WTC11 (cell line): ENCODE measurements at regions not wholly inside any gene's neighbourhood (a gene's known extent, or its start where the extent isn't known, plus 50 kb on each side); places are given as distances from the start of the nearest gene placed in this dataset.

Experiments
- ATAC-seq: fragments of 200-7000 bp; cut with Tn5 transposase; 2 replicates; pipeline ENCODE4 v1.10.0; 2021; ENCODE audit warnings: mild to moderate bottlenecking, moderate library complexity
- CTCF ChIA-PET: fragments of 300-600 bp; sonication (Branson Sonifier 250); formaldehyde crosslinking; loops from one replicate; lab custom pipeline; 2021; ENCODE audit warnings: antibody characterized with exemption; lab: Charles Lee
- POLR2A ChIA-PET: fragments of 350-600 bp; sonication (Branson Sonifier 250); formaldehyde crosslinking; loops from one replicate; lab custom pipeline; 2021; ENCODE audit warnings: antibody characterized with exemption; lab: Charles Lee
- DNase-seq: peaks from one replicate; pipeline ENCODE4 v3.0.0; 2021; ENCODE audit warnings: low spot score
- H3K27ac Mint-ChIP-seq: 2 replicates; pipeline ENCODE4 v1.8.0; 2021; ENCODE audit warnings: mixed read lengths
- H3K27me3 Mint-ChIP-seq: 2 replicates; pipeline ENCODE4 v1.8.0; 2021; ENCODE audit warnings: low read depth, mild to moderate bottlenecking, moderate library complexity, mixed read lengths
- H3K36me3 Mint-ChIP-seq: 2 replicates; pipeline ENCODE4 v1.8.0; 2021; ENCODE audit warnings: mixed read lengths
- H3K4me1 Mint-ChIP-seq: 2 replicates; pipeline ENCODE4 v1.8.0; 2022; ENCODE audit warnings: mixed read lengths
- H3K4me3 Mint-ChIP-seq: 2 replicates; pipeline ENCODE4 v1.8.0; 2021; ENCODE audit warnings: mild to moderate bottlenecking, moderate library complexity, mixed read lengths
- H3K9me3 Mint-ChIP-seq: 2 replicates; pipeline ENCODE4 v1.8.0; 2021; ENCODE audit warnings: mixed read lengths
- AFF4 ChIP-seq: sonication (generic); formaldehyde crosslinking; IDR thresholded peaks from 2 replicates; pipeline ENCODE4 v1.8.1; 2023; ENCODE audit warnings: mild to moderate bottlenecking, missing genetic modification reagents, borderline replicate concordance
- ATF6 ChIP-seq: sonication (generic); formaldehyde crosslinking; IDR thresholded peaks from 2 replicates; pipeline ENCODE4 v1.8.1; 2023; ENCODE audit warnings: mild to moderate bottlenecking, missing genetic modification reagents
- CREB1 ChIP-seq: sonication (generic); formaldehyde crosslinking; IDR thresholded peaks from 2 replicates; pipeline ENCODE4 v1.8.0; 2023; ENCODE audit warnings: mild to moderate bottlenecking, missing genetic modification reagents
- ELF4 ChIP-seq: sonication (generic); formaldehyde crosslinking; IDR thresholded peaks from 2 replicates; pipeline ENCODE4 v1.8.1; 2022; ENCODE audit warnings: low read depth, mild to moderate bottlenecking, moderate library complexity, missing genetic modification reagents
- ETV6 ChIP-seq: sonication (generic); formaldehyde crosslinking; IDR thresholded peaks from 2 replicates; pipeline ENCODE4 v1.8.1; 2022; ENCODE audit warnings: mild to moderate bottlenecking, missing genetic modification reagents
- FOXJ3 ChIP-seq: sonication (generic); formaldehyde crosslinking; IDR thresholded peaks from 2 replicates; pipeline ENCODE4 v1.9.0; 2021; ENCODE audit warnings: missing genetic modification reagents, mild to moderate bottlenecking, borderline replicate concordance
- FOXP1 ChIP-seq: sonication (generic); formaldehyde crosslinking; IDR thresholded peaks from 2 replicates; pipeline ENCODE4 v1.8.0; 2022; ENCODE audit warnings: missing genetic modification reagents, mild to moderate bottlenecking, moderate library complexity, borderline replicate concordance
- FOXP4 ChIP-seq: sonication (generic); formaldehyde crosslinking; IDR thresholded peaks from 2 replicates; pipeline ENCODE4 v1.8.0; 2022; ENCODE audit warnings: mild to moderate bottlenecking, missing genetic modification reagents
- GTF2I ChIP-seq: fragments of 250-450 bp; sonication (Bioruptor Pico); conservative IDR thresholded peaks from 2 replicates; pipeline ENCODE4 v1.4.0; 2021; ENCODE audit warnings: mild to moderate bottlenecking
- IRF1 ChIP-seq: sonication (generic); formaldehyde crosslinking; IDR thresholded peaks from 2 replicates; pipeline ENCODE4 v1.8.0; 2023; ENCODE audit warnings: missing genetic modification reagents
- IRF2 ChIP-seq: sonication (generic); formaldehyde crosslinking; IDR thresholded peaks from 2 replicates; pipeline ENCODE4 v1.8.0; 2022; ENCODE audit warnings: low read depth, missing genetic modification reagents, borderline replicate concordance
- MXD4 ChIP-seq: fragments of 250-450 bp; sonication (Bioruptor Pico); IDR thresholded peaks from 2 replicates; pipeline ENCODE4 v1.8.0; 2021; ENCODE audit warnings: mild to moderate bottlenecking, moderate library complexity, borderline replicate concordance
- NFATC4 ChIP-seq: fragments of 250-450 bp; sonication (Bioruptor Pico); IDR thresholded peaks from 2 replicates; pipeline ENCODE4 v1.9.0; 2021; ENCODE audit warnings: mild to moderate bottlenecking
- RELA ChIP-seq: sonication (generic); formaldehyde crosslinking; IDR thresholded peaks from 2 replicates; pipeline ENCODE4 v1.8.1; 2022; ENCODE audit warnings: missing genetic modification reagents, mild to moderate bottlenecking, borderline replicate concordance
- SP1 ChIP-seq: sonication (generic); formaldehyde crosslinking; conservative IDR thresholded peaks from 2 replicates; pipeline ENCODE4 v1.8.1; 2022; ENCODE audit warnings: missing genetic modification reagents
- TEAD1 ChIP-seq: sonication (generic); formaldehyde crosslinking; IDR thresholded peaks from 2 replicates; pipeline ENCODE4 v1.8.0; 2022; ENCODE audit warnings: mild to moderate bottlenecking, missing genetic modification reagents
- TP53 ChIP-seq: sonication (generic); formaldehyde crosslinking; IDR thresholded peaks from 2 replicates; pipeline ENCODE4 v1.8.1; 2023; ENCODE audit warnings: mild to moderate bottlenecking, missing genetic modification reagents
- ZNF425 ChIP-seq: fragments of 250-450 bp; sonication (Bioruptor Pico); conservative IDR thresholded peaks from 2 replicates; pipeline ENCODE4 v1.9.0; 2021; ENCODE audit warnings: mild to moderate bottlenecking
- TF ChIP-seq, protein P1 (sequence below): sonication (generic); formaldehyde crosslinking; conservative IDR thresholded peaks from 2 replicates; pipeline ENCODE4 v1.8.1; 2023; ENCODE audit warnings: mild to moderate bottlenecking, low read depth, missing genetic modification reagents, moderate library complexity
- TF ChIP-seq, protein P2 (sequence below): sonication (generic); formaldehyde crosslinking; IDR thresholded peaks from 2 replicates; pipeline ENCODE4 v1.8.1; 2022; ENCODE audit warnings: low read depth, mild to moderate bottlenecking, moderate library complexity, missing genetic modification reagents, borderline replicate concordance

DNA sequence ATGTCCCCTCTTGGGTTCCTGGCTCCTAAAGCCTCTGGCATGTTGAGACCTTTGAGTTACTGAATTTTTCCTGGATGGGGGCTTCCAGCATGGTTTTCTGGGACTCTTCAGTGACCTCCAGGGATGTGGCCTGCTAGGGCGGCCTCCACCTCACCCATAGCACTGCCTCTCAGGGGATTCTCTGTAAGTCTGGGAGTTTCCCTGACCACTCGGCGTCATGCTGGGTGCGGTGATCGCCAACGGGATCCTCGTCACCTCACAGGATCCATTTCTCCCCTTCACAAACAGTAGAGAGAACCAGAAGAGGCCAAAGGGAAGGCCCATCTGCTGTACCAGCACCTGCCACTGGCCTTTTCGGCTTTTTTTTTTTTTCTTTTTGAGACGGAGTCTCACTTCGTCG, 84.3 kb downstream of the NPTX2 start:
- ATAC-seq = no peak
- peaks cover 10% of the 10 kb centered on the region for H3K36me3 Mint-ChIP-seq
- no peak overlapping the region for H3K4me3 Mint-ChIP-seq
- ChIA-PET CTCF (no interaction called here), POLR2A (interaction anchor here (0.7 kb wide), 1 partner anchor 12 kb away, joined by 4 read pairs; no protein-coding TSS in a partner anchor)
- H3K9me3 Mint-ChIP-seq = peaks cover 12% of the 10 kb centered on the region
- no peak for DNase-seq
- H3K27ac Mint-ChIP-seq = no peak overlapping the region
- H3K27me3 Mint-ChIP-seq = peaks cover 8% of the 10 kb centered on the region
- TF ChIP-seq ETV6 (CRISPR knock-in tag) (no peak), FOXP1 (no peak), ATF6 (CRISPR knock-in tag) (no peak), CREB1 (CRISPR knock-in tag) (no peak), GTF2I (CRISPR knock-in tag) (no peak), ELF4 (CRISPR knock-in tag) (no peak), TEAD1 (CRISPR knock-in tag) (no peak), ZNF425 (no peak), RELA (CRISPR knock-in tag) (no peak), IRF2 (no peak), TP53 (CRISPR knock-in tag) (no peak), SP1 (CRISPR knock-in tag) (no peak), FOXJ3 (CRISPR knock-in tag) (no peak), NFATC4 (CRISPR knock-in tag) (no peak), AFF4 (CRISPR knock-in tag) (no peak), IRF1 (CRISPR knock-in tag) (no peak), FOXP4 (CRISPR knock-in tag) (no peak), MXD4 (CRISPR knock-in tag) (no peak)
- TF ChIP-seq, protein P1, sequence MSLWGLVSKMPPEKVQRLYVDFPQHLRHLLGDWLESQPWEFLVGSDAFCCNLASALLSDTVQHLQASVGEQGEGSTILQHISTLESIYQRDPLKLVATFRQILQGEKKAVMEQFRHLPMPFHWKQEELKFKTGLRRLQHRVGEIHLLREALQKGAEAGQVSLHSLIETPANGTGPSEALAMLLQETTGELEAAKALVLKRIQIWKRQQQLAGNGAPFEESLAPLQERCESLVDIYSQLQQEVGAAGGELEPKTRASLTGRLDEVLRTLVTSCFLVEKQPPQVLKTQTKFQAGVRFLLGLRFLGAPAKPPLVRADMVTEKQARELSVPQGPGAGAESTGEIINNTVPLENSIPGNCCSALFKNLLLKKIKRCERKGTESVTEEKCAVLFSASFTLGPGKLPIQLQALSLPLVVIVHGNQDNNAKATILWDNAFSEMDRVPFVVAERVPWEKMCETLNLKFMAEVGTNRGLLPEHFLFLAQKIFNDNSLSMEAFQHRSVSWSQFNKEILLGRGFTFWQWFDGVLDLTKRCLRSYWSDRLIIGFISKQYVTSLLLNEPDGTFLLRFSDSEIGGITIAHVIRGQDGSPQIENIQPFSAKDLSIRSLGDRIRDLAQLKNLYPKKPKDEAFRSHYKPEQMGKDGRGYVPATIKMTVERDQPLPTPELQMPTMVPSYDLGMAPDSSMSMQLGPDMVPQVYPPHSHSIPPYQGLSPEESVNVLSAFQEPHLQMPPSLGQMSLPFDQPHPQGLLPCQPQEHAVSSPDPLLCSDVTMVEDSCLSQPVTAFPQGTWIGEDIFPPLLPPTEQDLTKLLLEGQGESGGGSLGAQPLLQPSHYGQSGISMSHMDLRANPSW = no peak
- TF ChIP-seq, protein P2, sequence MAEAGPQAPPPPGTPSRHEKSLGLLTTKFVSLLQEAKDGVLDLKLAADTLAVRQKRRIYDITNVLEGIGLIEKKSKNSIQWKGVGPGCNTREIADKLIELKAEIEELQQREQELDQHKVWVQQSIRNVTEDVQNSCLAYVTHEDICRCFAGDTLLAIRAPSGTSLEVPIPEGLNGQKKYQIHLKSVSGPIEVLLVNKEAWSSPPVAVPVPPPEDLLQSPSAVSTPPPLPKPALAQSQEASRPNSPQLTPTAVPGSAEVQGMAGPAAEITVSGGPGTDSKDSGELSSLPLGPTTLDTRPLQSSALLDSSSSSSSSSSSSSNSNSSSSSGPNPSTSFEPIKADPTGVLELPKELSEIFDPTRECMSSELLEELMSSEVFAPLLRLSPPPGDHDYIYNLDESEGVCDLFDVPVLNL (CRISPR knock-in tag) = no peak
- no peaks in the 10 kb centered on the region for H3K4me1 Mint-ChIP-seq
